Mucosa of rectum (tissue), 2 donors: ENCODE measurements at regions not wholly inside any gene's neighbourhood (a gene's known extent, or its start where the extent isn't known, plus 50 kb on each side); places are given as distances from the start of the nearest gene placed in this dataset.

Experiments
- H3K27ac ChIP-seq, 2 donors: one replicate each; pipeline ENCODE4 v1.7.0; 2013; ENCODE audit warnings: inconsistent platforms in 2 of 2, low read depth in 2 of 2, low read length in 2 of 2
- H3K27me3 ChIP-seq, 2 donors: one replicate each; pipeline ENCODE4 v1.7.0; 2013; ENCODE audit warnings: low read length in 2 of 2; ENCODE audit not compliant: control insufficient read depth in 2 of 2, insufficient read depth in 2 of 2
- H3K36me3 ChIP-seq, 2 donors: one replicate each; pipeline ENCODE4 v1.7.0; 2013; ENCODE audit warnings: low read length in 2 of 2; ENCODE audit not compliant: control insufficient read depth in 2 of 2, insufficient read depth in 2 of 2
- H3K4me1 ChIP-seq, 2 donors: one replicate each; pipeline ENCODE4 v1.7.0; 2013; ENCODE audit warnings: low read length in 2 of 2, mild to moderate bottlenecking in 1 of 2; ENCODE audit not compliant: control insufficient read depth in 2 of 2, insufficient read depth in 2 of 2
- H3K4me3 ChIP-seq, 2 donors: one replicate each; pipeline ENCODE4 v1.7.0; 2013; ENCODE audit warnings: low read length in 2 of 2
- H3K9ac ChIP-seq, 2 donors: one replicate each; pipeline ENCODE4 v1.7.0; 2013; ENCODE audit warnings: low read length in 2 of 2, low read depth in 1 of 2, mild to moderate bottlenecking in 1 of 2
- H3K9me3 ChIP-seq, 2 donors: one replicate each; pipeline ENCODE4 v1.7.0; 2013; ENCODE audit warnings: low read length in 2 of 2; ENCODE audit not compliant: control insufficient read depth in 2 of 2
- donor health status: healthy.
- donor health status: Normal muscosa, but diverticular disease.

DNA sequence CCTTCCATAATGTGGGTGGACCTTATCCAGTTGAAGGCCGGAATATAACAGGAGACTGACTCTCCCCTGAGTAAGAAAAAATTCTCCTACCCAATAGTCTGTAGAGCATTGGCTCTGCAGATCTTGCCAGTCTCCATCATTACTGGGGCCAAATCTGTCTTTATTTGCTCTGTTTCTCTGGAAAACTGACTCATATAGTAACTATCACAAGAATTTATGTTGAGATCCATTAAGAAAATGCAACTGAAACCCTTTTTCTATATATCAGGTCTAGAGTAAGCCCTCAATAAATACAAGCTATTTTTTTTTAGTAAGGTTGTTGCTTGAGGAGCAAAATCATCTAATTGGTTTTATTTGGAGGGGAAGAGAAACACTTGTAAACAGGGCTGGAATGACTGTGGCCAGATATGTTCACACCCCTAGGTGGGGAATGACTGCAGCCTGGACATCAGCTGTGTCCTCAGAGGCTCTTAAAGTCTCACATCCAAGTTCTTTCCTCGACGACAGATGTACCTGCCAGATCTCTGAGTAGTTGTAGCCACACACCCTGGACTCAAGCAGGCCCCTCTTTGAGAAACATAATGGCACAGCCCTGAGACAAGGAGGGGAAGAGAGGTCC lies 339.7 kb downstream of the TNS1 start:
- H3K4me1 ChIP-seq, result no peaks in the 10 kb centered on the region
- no peaks in the 10 kb centered on the region for H3K36me3 ChIP-seq
- H3K9me3 ChIP-seq, result no peaks in the 10 kb centered on the region
- H3K27me3 ChIP-seq, result no peaks in the 10 kb centered on the region
- no peak overlapping the region for H3K27ac ChIP-seq
- H3K9ac ChIP-seq, result no peak overlapping the region
- no peak overlapping the region for H3K4me3 ChIP-seq

DNA sequence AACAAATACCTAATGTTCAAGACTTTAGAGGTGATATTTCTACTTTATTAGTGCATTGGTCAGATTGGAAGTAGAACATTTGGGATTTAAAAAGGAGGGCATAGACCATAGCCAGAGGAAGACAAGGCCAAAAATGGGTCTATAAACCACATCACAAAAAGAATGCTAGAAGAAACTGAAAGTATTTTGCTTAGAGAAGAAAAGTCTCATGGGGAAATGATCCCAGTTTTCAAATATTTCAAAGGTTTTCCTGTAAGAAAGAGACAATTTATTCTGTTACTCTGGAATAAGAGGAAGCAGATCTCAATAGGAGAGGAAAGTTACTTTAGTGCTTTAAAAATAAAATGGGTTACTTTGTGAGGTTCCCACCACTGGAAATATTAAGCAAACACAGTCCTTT lies 341.4 kb downstream of the TNS1 start:
- Histone ChIP-seq H3K9me3 (no peaks in the 10 kb centered on the region), H3K9ac (no peak overlapping the region), H3K36me3 (no peaks in the 10 kb centered on the region), H3K27ac (peak overlapping the region in 1 of 2 donors; percentile 31), H3K4me3 (no peak overlapping the region), H3K27me3 (no peaks in the 10 kb centered on the region), H3K4me1 (no peaks in the 10 kb centered on the region)

DNA sequence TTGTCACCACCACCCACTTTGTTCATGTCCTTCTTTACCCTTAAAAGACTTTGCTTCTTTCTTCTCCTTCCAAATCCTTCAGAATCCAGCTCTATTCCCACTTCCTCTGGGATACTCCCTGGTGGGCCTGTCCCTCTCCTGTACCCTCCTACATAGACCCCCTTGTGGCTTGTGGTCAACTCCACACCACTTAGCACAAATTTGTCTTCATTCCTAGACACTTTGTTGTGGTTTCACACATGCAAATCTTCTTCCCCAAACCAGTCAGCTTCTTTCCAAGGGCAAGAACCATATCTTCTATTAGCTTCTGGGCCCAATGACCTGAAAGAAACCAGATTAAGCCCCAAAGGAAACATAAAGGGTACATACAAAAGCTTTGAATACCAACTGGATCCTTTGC lies 342.4 kb downstream of the TNS1 start:
- Histone ChIP-seq H3K4me3 (no peak overlapping the region), H3K4me1 (no peaks in the 10 kb centered on the region), H3K9ac (no peak overlapping the region), H3K9me3 (no peaks in the 10 kb centered on the region), H3K36me3 (no peaks in the 10 kb centered on the region), H3K27ac (no peak overlapping the region), H3K27me3 (no peaks in the 10 kb centered on the region)

DNA sequence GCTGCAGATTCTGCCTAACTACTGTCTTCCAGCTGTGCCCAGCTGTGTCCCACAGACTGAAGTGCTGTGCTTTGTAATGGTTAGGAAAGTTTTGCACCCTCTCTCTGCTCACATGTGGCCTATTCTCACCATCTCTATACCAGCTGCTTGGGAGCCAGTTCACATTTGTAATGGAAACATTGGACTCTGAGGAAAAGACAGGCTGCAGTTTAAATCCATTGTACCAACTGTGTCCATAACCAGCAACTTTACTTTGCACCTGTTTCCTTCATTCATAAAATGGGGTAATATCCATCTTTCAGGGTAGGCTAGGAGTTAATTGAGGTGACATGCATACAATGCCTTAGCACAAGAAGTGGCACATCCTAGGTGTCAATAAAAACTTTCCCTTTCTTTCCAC lies 344.0 kb downstream of the TNS1 start:
- Histone ChIP-seq H3K27me3 (no peaks in the 10 kb centered on the region), H3K36me3 (no peaks in the 10 kb centered on the region), H3K4me1 (no peaks in the 10 kb centered on the region), H3K9ac (no peak overlapping the region), H3K27ac (no peak overlapping the region), H3K4me3 (no peak overlapping the region), H3K9me3 (no peaks in the 10 kb centered on the region)

DNA sequence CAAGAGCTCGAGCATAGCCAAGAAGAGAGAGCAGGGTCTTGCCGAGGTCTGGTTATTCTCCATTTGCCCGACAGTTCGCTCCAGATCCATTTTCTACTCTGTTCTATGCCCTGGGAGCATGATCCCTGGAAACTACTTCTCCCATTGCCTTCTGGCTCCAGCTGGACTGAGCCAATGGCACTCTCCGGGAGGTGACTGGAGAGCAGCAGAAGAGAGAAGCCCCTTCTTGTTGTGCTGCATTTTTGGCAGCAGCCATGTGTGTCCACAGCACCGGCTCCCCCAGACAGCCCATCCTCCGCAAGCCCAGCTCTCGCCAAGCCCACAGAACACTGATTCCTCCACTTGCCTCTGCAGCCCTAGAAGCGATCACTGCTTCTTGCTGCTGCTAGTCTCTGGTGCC lies 345.5 kb downstream of the TNS1 start:
- Histone ChIP-seq H3K27ac (no peak overlapping the region), H3K4me1 (no peaks in the 10 kb centered on the region), H3K4me3 (no peak overlapping the region), H3K9me3 (no peaks in the 10 kb centered on the region), H3K36me3 (no peaks in the 10 kb centered on the region), H3K27me3 (no peaks in the 10 kb centered on the region), H3K9ac (no peak overlapping the region)

DNA sequence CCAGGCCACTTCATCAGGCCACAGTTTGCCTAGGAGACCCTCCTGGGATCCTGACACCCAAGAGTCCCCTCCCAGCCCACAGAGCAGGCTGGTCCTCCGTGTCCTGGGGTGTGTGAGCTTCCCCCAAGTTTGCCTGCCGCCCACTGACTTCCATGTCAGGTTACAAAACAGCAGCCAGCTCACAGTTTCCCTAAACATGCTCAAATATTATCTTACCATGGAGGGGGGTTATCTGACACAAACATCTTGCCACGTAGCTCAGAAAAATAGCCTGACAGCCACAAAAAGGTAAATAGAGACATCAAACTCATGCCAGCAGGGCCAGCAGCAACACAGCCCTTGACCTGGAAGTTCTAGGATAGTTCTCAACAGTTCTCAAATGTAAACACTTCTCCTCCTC lies 346.5 kb downstream of the TNS1 start:
- Histone ChIP-seq H3K27ac (no peak overlapping the region), H3K4me1 (no peaks in the 10 kb centered on the region), H3K9ac (no peak overlapping the region), H3K4me3 (no peak overlapping the region), H3K36me3 (no peaks in the 10 kb centered on the region), H3K9me3 (no peaks in the 10 kb centered on the region), H3K27me3 (no peaks in the 10 kb centered on the region)

DNA sequence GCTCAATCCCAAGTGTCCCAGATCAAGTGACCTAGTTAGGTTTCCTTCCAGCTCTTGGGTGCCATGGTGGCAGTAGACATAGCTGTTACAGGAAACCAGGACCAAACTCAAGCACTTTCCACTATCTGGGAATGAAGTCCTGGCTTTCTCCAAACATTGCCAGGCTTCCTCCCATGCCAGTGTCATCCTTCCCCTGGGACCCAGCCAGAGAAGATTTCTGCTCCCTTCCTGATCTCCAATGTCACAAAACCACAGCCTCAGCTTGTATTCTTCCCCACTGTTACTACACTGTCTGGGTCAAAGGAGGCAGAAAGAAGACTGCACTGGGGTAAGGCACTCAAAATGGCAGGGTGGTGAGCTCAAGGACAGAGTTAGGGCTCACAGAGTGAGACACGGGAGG lies 347.1 kb downstream of the TNS1 start:
- Histone ChIP-seq H3K4me1 (no peaks in the 10 kb centered on the region), H3K9me3 (no peaks in the 10 kb centered on the region), H3K9ac (no peak overlapping the region), H3K36me3 (no peaks in the 10 kb centered on the region), H3K27me3 (no peaks in the 10 kb centered on the region), H3K4me3 (no peak overlapping the region), H3K27ac (no peak overlapping the region)

DNA sequence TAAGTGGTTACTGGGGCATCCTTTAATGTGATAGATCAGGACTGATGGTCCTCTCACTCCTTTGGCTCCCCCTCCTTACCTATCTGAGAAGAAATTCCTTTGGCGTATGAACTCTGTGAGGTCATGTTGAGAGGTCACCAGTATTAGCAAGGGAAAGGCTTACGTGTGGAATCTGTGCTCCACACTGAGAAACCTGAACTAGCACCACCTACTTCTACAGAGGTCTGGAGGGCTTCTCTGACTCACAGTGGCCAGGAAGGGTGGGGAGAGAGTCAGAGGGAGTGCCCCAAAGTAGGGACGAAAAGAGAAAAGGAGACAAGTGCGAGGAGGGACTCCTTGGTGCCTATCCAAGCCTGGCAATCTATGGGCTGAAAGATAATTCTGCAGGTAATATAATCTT lies 348.6 kb downstream of the TNS1 start:
- Histone ChIP-seq H3K27me3 (no peaks in the 10 kb centered on the region), H3K27ac (no peak overlapping the region)

DNA sequence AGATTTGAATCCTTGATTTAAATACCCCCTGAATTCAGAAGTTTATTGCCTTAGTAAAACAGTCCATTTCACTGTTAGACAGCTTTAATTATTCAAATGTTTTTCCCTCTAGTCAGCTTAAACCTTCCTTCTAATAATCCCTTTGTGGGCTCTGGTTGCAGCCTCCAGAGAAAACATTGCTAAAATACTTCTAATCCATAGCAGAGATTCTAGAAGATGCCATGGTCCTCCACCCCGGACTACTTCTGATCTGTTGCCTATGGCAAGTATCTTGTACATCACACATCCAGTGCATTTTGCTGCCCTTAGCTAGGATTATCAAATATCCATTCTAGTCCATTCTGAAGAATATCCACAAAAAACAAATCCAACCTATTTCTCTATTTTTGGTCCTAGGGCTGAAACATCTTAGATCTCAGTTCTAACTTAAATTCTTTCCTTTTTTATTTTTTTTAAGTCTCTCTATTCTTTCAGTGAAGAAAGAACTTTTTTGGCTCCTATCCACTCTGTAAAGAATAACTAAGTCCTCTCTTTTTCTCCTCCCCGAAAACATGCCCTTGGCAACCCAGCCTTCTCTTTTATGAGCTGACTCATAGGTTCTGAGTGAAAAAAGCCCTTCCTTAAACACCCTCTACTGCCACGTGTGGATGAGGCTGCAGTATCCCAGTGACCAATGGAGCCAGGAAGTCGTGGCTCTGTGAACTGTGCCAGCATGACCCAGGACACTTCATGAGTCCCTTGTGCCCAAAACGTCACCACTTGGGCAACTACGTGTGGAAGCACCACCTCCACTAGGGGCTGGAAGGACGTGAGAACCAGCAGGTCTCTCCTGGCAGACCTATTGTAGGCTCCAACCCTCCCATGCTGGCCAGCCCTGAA lies 349.8 kb downstream of the TNS1 start:
- no peak overlapping the region for H3K9ac ChIP-seq
- H3K27ac ChIP-seq, result peak overlapping the region in 1 of 2 donors; percentile 56
- H3K4me1 ChIP-seq, result no peaks in the 10 kb centered on the region
- no peaks in the 10 kb centered on the region for H3K27me3 ChIP-seq
- H3K9me3 ChIP-seq, result no peaks in the 10 kb centered on the region
- no peaks in the 10 kb centered on the region for H3K36me3 ChIP-seq
- H3K4me3 ChIP-seq, result no peak overlapping the region

More for the DNA sequence above, 348.6 kb downstream of the TNS1 start:
- no peaks in the 10 kb centered on the region for H3K36me3 ChIP-seq
- H3K9me3 ChIP-seq, result no peaks in the 10 kb centered on the region
- H3K4me1 ChIP-seq, result no peaks in the 10 kb centered on the region
- H3K4me3 ChIP-seq, result no peak overlapping the region
- no peak overlapping the region for H3K9ac ChIP-seq

DNA sequence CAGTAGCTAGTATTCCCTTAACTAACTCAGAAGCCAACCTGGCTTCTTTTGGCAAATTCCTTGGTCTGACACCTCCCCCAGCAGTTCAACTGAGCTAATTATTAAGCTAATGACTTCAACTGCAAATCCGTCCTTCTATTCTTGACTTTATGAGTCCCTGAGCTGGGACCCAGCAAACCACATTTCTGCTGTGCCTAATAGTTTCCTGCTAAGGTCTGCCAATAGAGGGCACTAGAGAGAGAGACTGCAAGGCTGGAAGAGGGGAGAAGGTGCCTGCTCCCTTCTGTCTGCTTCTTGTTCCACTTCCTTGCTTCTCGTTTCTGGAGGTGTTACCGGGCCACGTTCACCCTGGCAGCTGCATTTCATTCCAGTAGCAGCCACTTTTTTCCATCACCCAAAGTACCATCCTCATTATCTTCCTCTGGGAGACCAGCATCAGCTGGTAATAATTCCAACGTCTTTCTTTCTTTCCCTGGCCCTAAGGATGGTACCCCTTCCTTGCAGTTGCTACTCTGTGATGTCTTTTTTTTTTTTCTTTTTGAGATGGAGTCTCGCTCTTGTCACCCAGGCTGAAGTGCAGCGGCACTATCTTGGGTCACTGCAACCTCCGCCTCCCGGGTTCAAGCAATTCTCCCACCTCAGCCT lies 352.0 kb downstream of the TNS1 start:
- Histone ChIP-seq H3K4me1 (no peaks in the 10 kb centered on the region), H3K36me3 (no peaks in the 10 kb centered on the region), H3K27ac (no peak overlapping the region), H3K4me3 (no peak overlapping the region), H3K27me3 (no peaks in the 10 kb centered on the region), H3K9me3 (no peaks in the 10 kb centered on the region), H3K9ac (no peak overlapping the region)
